ENCODE measurements at regions not wholly inside any gene's neighbourhood (a gene's known extent, or its start where the extent isn't known, plus 50 kb on each side); places are given as distances from the start of the nearest gene placed in this dataset.

DNA sequence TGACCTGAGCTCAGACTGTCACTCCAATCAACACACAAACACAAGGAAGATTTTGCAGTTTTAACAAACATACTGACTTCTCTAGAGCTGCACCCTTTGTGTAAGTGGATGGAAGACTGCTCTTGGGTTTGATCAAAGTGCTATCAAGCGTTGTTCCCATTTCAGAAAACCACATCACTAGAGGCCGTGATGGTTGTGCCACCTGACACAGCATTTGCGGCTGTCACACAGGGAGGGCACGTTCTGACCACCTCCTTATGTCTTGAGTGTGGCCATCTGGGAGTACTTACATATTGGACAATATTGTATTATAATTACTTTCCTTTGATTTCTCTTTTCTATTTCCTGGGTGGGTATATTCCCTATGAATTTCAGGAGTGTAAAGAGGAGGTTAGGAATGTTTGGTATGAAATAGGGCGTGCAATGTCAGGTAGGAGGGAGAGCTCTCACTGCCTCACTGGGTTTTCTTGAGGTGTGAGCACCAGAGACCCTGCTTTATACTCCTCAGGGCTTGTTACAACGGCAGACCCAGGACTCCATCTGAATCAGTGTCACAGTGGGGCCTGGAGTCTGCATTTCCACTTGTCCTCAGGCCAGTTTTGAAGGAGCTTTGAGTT is 74.3 kb downstream of the SYNE3 start:
- no peak for DNase-seq

DNA sequence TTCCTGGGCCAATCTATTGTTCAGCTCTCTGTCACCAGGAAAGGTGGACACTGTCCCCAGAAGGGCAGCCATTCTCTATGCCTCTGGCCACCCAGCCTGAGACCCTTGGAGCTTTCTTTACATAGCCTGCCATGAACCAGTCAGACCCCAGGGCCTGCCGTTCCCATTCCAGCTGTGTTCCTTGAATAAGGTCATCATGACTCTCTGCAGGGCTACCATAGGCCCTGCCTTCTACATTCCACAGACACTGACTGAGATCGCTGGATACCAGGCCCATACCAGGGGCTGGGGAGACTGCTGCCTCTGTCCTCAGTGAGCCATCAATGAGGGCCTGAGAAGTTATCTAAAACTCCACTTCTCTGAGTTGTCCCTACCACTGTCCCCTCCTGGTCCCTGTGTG is 75.5 kb downstream of the SYNE3 start:
- DNase-seq = no peak

DNA sequence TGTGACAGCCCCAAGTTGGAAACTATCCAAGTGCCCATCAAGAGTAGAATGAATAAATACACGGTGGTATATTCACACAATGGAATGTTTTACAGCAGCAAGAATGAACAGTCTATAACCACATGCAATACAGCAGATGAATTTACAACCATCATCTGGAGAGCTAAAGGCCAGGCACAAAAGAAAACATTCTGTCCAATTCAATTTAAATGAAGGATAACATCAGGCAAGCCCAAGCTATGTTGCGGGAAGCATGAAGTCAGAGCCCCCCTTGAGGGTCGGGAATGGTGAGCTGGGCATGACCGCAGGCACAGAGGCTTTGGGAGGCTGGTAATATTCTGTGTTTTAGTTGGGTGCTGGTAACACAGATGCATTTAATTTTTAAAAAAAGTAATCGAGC is 76.0 kb downstream of the SYNE3 start:
- DNase-seq = no peak

DNA sequence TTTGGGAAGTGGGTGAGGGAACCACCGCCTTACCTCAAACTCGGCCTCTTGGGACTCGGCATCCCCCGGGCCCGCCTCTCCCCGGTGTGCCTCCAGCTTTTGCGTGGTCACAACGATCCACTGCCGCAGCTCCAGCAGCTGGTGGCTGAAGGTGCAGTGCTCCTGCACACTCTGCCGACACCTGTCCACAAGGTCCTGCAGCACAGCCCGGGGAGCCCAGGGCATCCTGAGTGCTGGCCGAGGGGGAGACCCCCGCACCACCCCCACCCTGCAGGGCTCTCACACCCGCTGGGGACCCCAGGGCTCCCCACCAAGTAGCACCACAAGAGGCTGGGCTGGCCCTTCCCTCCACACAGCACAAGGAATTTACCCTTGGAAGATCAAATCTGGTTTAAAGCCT is 76.6 kb downstream of the SYNE3 start:
- no peak for DNase-seq

DNA sequence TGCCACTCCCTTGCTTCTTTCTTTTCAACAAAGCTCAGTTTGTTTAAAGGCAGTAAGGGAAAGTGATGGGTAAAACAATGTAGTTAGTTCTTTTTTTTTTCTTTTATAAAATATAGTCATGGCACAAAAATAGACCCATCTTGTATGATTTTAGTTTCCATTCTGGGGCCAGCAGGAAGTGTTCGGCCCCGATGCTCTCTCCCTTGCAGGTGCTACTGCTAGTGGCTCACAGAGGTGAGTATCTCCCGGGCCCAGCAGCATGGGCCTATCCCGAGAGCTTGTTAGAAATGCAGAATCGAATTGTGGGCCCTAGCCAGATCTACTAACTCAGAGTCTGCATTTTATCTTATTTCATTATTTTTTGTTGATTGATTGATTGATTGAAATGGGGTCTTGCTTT is 78.7 kb downstream of the SYNE3 start:
- no peak for DNase-seq

DNA sequence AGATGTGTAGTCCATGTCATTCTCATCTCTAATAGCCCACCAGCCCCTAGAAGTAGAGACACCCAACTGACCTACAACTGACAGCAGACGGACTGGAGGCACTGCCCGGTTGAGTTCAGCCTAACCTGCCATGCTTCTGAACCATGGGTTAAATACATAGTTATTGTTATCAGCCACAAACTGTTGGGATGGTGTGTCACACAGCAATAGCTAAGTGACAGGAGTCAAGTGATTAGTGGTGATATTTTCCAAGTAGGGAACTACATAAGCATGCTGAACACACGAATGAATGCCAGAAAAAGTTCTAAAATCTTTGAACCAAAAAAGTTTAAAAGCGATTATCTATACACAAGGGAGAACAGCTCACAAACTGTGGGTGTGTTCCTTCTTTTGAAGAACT is 80.1 kb downstream of the SYNE3 start:
- no peak for DNase-seq

DNA sequence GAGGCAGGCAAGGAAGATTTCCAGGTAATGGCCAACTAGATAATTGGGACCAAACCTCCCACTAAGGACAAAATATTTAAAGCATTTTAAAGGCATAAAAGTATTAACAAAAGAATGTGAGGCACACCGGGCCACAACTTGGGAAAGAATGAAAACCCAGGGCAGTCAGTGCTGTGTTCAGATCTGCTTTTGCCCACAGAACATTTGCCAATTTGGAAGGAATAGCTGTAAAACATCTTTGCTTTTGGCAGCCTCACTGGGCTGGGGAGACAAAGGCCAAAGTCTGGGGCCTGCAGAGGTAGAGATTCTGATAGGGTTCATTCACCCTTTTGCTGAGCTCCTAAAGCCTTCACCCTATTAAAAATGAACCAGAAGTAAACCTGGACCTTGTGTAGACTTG is 82.3 kb downstream of the SYNE3 start:
- DNase-seq = no peak

DNA sequence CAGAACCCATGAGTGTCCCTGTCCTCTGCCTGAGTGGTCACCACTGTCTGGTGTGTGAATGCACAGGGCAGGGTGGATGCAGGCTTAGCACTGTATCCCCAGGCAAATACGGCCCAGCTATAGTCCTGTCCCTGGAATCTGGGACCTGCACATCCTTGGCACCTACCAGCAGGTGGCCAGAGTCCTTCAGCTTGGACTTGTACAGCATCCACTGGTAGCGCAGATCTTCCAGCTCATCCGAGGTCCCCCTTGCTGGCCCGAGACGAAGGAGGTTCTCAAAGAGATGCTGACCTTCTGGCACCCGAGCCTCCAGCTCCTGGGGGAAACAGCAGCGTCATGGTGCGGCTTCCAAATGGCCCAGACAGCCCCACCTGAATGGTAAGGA is 83.4 kb downstream of the SYNE3 start:
- no peak for DNase-seq

DNA sequence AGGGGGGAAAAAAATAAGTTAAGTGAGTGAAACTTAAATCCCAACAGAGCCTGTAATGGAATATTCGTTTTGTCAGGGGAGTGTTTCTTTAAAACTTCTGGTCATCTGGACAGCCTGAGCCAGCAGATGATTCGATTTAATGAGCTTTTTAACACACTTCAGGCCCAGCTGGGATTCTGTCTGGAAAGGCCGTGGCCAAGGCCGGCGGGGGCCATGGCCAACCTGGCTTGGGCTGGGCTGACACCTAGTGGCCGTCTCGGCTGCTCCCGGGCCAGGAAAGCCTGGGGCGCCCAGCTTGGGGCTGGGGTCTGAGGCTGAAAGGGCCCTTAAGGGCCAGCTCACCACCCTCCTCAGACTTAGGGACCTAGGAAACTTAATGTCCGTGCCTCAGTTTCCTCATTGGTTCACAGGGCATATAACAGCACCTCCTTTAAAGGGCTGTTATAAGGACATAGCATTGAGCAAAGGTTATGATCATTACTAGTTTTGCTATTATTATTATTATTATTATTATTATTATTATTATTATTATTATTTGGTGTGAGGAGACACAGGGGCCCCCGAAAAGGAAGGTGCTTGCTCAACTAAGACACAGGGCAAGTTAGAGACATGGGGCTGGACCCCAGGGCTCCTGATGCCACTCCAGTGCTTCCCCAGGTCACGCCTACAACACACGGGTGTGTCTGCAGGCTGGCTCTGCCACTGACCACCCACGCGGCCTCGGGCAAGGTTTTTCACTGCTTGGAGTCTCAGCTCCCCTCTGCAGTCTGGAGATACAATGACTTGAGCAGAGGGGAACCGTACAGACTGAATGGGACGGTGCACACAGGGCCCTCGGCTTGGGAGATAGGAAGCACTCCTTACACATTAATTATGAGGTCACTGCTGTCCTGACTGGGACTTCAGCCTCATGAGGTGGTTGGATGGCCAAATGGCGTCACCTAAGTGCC is 84.0 kb downstream of the SYNE3 start:
- DNase-seq = no peak

DNA sequence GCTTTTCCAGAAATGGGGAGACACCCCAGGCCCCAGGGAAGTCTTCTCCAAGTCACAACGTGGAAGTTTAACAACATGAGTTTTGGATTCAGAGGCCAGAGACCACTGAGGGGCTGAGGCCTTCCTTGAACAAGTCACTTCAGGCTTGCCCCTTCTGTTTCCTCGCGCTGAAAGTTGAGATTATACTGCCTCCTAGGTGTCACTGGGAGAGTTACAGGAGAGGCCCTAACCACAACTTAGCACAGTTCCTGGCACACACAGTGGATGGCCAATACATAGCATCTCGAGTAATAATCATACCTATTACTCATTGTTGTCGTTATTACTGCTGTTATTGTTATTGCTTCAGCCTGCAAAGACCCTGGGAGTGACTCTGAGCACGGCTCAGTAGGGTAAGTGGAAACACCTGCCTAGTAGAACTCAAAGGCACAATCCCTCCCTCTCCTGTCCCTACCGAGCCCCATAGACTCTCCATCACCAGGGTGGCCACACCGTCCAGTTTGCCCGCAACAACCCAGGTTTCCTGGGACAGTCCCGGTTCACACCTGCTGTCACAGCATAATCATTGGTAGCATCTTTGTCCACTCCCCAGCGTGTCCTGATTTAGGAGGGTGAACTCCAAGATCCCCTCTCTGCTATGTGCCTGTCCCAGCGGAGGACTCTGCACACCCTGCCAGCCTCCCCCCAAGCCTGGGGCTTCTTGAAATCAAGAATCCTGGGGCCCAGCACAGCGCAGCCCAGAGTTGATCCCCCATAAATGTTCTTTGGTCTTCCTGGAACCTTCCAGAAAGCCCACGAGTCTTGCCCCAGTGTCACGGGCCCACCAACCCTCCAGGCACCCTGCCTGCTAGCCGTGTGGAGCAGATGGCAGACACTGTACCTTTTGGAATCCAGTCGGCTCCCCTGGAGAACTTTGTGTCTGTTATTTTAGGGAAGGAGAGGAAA is 85.0 kb downstream of the SYNE3 start:
- no peak for DNase-seq

DNA sequence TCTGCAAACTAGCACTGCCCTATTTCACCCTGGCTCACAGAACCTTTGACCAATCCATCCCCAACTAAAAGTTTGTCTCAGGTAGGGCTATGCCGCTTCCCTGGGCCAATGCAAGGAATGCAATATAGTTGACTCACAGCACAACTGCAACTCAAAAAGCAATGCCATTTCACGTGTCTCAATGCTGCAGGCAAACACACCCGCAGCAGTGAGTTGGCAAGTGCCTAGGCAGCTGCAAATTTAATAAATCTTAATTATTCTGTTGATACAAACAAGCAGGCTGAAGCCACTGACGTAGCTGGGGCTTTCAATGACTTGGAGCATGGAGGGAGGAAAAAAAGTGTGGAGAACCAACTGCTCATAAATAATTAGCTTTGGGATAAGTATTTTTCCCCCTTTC is 87.9 kb downstream of the SYNE3 start:
- DNase-seq = no peak

DNA sequence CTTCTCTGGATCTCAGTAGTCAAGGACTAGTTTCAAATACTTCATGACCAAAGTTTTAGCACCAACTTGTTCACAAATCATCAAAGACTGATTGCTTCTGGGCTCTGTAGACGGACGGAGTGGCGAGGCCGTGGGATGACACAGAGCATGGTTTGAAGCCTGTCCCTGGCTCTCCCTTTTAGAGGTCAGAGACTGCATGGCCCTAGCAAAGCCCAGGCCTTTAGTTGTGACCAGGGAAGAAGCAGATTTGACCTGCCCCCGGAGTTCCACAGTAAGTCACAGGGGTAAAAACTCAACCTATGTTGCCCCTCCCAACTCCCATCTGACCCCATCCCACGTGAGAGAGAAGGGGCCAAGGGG is 90.4 kb downstream of the SYNE3 start:
- DNase-seq = no peak

DNA sequence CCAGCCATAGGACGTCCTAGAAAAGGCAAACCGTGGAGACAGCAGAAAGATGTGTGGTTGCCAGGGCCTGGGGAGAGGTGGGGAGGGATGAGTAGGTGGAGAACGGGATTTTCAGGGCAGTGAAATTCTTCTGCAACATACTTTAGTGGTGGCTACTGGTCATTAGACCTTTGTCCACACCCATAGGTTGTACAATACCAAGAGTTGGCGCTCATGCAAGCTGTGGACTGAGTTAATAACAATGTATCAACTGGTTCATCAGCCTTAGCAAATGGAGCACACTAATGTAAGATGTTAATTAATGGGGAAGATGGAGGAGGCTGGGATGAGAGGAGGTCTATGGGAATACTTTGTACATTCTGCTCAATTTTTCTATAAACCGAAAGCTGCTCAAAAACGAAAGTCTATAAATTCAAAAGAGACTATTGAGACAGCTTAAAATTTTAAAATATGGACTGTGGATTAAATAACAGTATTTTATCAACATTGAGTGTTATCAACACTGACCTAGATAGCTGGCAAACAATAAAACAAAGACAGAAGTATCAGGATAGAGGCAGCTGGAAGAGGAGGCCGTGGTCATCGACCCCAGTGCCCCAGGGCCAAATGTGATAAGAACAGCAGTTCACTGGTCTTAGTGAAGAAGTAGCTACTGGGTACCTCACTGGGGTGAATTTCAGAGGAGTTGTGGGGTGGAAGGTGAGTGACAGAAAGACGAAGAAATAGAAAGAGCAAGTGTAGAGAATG is 90.9 kb downstream of the SYNE3 start:
- no peak for DNase-seq

DNA sequence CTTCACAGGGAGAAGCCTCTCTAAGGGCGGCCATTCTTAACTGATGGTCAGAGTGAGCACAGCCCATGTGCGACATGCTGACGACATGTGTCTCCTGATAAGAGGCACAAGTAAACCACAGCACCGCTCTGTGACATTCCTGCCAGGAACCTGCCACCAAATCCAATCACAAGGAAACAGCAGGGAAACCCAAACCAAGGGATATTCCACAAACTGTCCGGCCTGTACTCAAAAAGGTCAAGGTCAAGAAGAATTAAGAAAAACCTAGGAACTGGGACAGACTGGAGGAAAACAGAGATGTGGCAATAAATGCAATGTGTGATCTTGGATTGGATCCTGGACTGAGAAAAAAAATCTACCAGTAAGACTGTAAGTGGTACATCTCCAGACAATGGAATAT is 91.9 kb downstream of the SYNE3 start:
- no peak for DNase-seq

DNA sequence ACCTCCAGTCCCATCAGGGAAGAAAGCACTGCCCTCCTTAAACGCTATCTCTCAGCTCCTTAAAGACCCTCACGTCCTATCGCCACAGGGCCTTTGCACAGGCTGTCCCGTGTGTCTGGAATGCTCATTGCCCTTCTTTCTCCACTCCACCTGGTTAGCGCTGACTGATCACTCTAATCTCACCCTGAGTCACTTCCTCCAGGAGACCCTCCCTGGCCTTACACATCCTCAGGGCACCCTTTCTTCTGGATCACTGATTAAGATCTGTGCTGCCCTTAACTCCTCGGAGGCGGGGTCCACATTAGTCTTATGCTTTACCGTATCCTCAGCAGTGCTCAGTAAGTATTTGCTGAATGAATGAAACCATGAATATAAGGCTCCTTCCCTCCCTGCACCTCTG is 94.7 kb downstream of the SYNE3 start:
- no peak for DNase-seq

DNA sequence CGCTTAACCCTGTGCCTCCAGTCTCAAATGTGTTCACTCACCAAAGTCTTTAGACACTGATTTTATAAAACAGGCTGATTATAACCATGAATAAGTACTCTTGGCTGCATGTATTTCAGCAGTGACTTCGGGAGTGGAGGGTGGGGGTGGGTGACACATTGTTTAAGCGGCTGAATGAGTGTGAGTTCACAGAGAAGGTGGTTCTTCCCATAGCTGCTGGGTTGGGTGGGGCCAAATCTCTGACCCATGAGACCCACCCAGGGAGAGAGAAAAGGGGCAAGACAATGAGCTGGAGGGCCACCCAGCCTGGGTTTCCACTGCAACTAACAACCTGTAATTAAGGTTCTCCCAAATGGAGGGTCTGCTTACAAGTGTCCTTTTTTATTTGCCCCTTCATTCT is 96.4 kb downstream of the SYNE3 start:
- no peak for DNase-seq

DNA sequence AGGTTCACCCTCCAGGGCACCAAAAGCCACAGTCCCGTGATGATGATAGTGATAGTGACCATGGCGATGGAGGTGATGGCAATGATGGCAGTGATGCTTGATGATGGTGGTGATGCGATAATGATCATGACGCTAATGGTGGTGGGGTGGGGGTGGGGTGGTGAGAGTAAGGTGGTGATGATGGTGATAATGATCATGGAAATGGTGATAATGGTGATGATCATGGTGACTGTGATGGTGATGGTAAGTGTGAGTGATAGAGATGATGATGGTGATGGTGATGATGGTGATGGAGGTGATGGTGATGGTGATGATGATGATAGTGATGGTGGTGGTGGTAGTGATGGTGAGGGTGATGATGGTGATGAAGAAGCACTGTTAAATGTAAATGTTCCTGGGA is 96.9 kb downstream of the SYNE3 start:
- no peak for DNase-seq

DNA sequence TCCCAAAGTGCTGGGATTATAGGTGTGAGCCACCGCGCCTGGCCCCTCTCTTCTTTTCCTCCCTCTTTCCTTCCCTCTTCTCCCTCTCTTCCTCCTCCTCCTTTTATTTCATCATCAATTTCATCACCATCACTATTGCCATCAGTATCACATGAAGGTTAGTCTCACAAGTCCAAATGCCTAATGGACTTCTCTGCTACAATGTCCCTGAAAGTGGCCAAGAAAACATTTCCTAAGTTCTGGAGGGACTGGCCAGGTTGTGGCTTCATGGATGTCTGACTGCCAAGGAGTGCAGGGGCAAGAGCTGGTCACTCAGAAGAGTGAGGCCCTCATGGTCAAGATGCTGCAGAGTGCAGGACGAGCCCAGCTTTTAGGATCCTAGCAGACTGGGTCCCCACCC is 97.6 kb downstream of the SYNE3 start:
- no peak for DNase-seq

DNA sequence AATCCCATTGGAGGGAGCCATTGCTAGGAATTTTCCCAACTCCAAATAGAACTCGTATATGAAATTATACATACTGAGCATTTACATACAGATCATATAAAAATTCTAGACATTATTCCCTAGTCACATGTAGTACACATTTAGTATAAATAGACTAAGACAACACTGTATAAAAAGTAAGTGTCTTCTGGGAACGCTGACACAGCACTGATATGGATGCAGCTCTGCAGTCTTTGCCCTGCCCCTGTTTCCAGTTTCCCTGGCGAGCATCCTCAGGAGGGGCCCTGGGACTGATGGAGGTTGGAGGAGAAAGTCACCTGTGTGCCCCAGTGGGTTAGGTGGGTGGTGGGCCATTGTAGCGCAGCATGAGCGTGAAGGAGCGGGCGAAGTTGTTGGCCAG is 97.8 kb upstream of the CLMN start:
- DNase-seq = no peak

DNA sequence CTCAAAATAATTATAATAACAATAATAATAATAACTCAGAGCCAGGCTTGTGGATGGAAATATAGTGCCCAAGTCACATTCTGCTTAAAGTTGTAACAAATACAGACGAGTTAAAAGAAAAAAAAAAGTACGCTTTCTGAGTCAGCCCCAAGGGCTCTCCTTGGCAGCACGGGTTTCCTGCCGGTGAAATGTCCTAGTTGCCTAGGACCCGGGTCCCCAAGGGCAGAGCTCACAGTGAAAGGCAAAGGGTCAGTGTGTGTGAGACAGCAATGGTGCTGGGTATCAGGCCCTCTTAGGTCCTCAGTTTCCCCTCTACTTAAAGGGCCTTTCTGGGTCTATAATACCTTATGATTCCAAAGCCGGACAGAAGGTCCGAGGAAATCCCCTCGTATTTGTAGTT is 96.3 kb upstream of the CLMN start:
- no peak for DNase-seq

DNA sequence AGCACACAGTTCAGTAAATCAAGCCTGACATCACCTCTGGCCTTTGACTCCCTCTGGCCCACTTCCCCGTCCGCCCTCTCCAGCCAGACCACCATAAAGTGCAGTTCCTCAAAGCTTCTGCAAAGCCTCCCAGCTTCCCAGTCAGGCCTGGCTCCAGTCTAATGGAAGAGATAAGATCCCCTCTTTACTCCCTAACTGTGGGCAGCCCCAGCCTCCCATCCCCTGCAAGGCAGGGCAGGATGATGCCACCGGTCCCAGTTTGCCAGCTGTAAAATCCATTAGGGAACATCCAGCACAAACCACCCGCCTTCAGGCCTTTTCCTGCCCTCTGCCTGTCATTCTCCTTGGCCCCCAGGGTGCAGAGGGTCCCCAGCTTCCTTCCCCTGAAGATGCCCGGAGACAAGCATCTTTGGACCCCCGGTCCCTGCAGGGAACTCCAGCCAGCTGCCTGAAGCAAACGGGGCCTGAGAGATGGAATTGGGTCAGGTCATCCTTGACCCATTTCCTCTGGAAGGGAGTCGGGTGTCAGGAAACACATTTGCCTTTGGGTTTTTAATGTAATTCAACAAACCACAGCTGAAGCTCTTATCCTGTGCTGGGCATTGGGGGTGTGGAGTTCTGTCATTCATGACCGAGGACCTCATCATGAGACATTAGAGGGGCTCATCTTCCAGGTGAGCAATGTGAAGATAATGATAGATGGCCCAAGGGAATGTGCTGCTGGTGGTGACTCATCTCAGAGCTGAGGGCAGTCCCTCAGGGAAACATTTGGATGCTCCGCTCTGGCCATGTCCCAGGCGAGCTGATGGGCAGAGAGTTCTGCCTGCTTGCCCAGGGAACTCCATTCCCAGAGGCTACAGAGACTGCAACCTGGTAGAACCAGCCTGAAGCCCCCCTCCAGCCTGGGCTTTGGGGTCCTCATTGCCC is 93.8 kb upstream of the CLMN start:
- no peak for DNase-seq

DNA sequence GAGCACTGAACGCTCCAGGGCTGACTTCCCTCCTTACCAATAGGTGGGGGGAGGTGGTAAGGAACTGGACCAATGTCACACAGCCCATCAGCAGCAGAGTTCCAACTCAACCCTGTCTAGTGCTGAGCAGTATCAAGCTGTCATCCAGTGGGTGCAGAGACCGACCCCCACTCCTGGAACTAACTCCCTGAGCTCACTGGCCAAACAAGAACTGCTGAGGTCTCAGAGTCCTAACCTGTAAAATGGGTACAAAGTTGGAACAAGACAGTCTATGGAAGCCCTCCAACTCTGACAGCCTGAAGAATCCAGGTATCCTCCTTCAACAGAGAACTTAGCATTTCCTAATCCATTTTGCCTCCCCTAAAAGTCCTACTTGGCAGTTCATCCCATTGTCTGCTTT is 91.1 kb upstream of the CLMN start:
- no peak for DNase-seq
